ENCODE measurements at regions not wholly inside any gene's neighbourhood (a gene's known extent, or its start where the extent isn't known, plus 50 kb on each side); places are given as distances from the start of the nearest gene placed in this dataset.

DNA sequence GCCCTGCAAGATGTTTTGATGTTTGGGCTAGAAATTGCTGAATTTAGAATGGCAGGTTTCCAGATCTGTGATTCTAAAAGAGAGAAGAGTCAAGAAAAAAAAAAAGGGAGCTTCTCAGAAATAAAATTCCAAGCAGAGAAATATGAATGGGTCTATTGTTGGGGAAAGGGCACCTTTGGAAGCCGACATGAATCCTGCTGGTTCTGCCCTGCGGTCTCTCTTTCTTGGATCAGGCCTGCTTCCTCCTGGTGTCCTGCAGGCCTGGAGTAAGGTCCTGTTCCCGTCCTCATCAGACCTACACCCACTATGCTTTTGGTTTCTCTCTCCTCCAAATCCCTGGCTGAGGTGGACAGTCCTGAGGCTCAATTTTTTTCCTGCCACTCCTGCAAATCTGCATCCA, 109.8 kb upstream of the TRIM2 start:
- TF ChIP-seq CTCF (IDR thresholded peaks at IDR 0.05), result no peak
- TF ChIP-seq POLR2AphosphoS5 (IDR thresholded peaks at IDR 0.05), result no peak
- no peak for TF ChIP-seq POLR2A (IDR thresholded peaks at IDR 0.05)
